ENCODE measurements at regions not wholly inside any gene's neighbourhood (a gene's known extent, or its start where the extent isn't known, plus 50 kb on each side); places are given as distances from the start of the nearest gene placed in this dataset.

- peaks cover 2% of the 10 kb centered on the region for H3K27me3 Mint-ChIP-seq
- no peak for TF ChIP-seq CTCF (conservative IDR thresholded peaks at IDR 0.05)
- H3K27ac Mint-ChIP-seq = no peak overlapping the region
- peaks cover 4% of the 10 kb centered on the region for H3K9me3 Mint-ChIP-seq
- H3K4me1 Mint-ChIP-seq (ENCODE audit: unreplicated experiment) = no peaks in the 10 kb centered on the region
- no peak overlapping the region for H3K4me3 Mint-ChIP-seq
- no peak for DNase-seq (ENCODE audit: extremely low spot score, unreplicated experiment)
- no peaks in the 10 kb centered on the region for H3K36me3 Mint-ChIP-seq
Measured at GRCh38 chr13:97781891-97782305, 171.6 kb upstream of the IPO5 start.

DNA sequence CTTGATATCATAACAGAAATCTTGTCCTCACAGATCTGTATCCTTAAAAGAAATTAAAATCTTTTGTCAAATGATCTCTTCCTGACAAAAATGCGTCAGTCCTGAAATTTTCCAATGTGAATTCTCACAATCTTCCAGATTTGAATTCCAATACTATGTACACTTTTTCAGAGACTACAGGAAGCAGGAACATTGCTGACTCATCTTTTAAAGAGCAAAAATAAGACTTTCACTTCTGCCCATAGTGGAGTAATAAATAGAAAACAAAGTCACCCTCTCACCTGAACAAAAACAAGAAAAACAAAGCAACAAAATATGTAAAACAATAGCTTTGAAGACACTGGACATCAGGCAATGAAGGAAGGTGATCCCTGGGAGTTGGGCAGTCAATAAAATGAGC, 167.0 kb upstream of the IPO5 start:
- Mint-ChIP-seq H3K4me1 (ENCODE audit: unreplicated experiment) (no peaks in the 10 kb centered on the region), H3K27ac (no peak overlapping the region), H3K27me3 (peaks cover 2% of the 10 kb centered on the region), H3K9me3 (peaks cover 8% of the 10 kb centered on the region), H3K4me3 (no peak overlapping the region), H3K36me3 (no peaks in the 10 kb centered on the region)
- no peak for TF ChIP-seq CTCF (conservative IDR thresholded peaks at IDR 0.05)
- no peak for DNase-seq (ENCODE audit: extremely low spot score, unreplicated experiment)

GRCh38 chr13:97797553-97797952, 155.9 kb upstream of the IPO5 start:
- Mint-ChIP-seq H3K9me3 (peaks cover 7% of the 10 kb centered on the region), H3K27ac (no peak overlapping the region), H3K4me1 (ENCODE audit: unreplicated experiment) (no peaks in the 10 kb centered on the region)

GRCh38 chr13:97798171-97798821, 155.2 kb upstream of the IPO5 start:
- Mint-ChIP-seq H3K4me3 (no peak overlapping the region), H3K27ac (no peak overlapping the region), H3K27me3 (no peaks in the 10 kb centered on the region), H3K36me3 (no peaks in the 10 kb centered on the region), H3K4me1 (ENCODE audit: unreplicated experiment) (no peaks in the 10 kb centered on the region), H3K9me3 (peaks cover 7% of the 10 kb centered on the region)
- no peak for TF ChIP-seq CTCF (conservative IDR thresholded peaks at IDR 0.05)
- DNase-seq (ENCODE audit: extremely low spot score, unreplicated experiment) = no peak

More at GRCh38 chr13:97797553-97797952, 155.9 kb upstream of the IPO5 start:
- no peak for DNase-seq (ENCODE audit: extremely low spot score, unreplicated experiment)
- Mint-ChIP-seq H3K36me3 (no peaks in the 10 kb centered on the region), H3K27me3 (no peaks in the 10 kb centered on the region), H3K4me3 (no peak overlapping the region)
- TF ChIP-seq CTCF (conservative IDR thresholded peaks at IDR 0.05) = no peak

DNA sequence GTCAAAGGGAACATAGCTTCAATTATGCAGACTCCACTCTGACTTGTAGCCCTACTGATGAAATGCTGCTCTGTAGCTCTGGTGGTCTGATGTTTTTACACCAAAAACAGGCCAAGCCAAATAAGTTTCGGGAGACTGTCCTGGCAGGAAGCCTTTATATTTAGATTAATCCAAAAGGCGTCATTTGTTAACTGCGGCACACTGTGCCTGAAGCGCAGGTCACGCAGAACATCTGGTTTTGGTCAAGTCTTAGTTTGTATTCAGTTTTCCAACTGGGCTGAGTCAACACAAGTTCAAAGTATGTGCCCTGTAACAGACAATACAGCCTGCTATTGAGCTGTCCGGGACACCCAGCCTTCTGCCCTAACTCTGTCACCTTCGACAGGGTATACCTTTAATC, 154.6 kb upstream of the IPO5 start:
- no peaks in the 10 kb centered on the region for H3K27me3 Mint-ChIP-seq
- H3K27ac Mint-ChIP-seq = no peak overlapping the region
- DNase-seq (ENCODE audit: extremely low spot score, unreplicated experiment) = no peak
- no peak overlapping the region for H3K4me3 Mint-ChIP-seq
- H3K4me1 Mint-ChIP-seq (ENCODE audit: unreplicated experiment) = no peaks in the 10 kb centered on the region
- H3K36me3 Mint-ChIP-seq = no peaks in the 10 kb centered on the region
- H3K9me3 Mint-ChIP-seq = peaks cover 7% of the 10 kb centered on the region
- TF ChIP-seq CTCF (conservative IDR thresholded peaks at IDR 0.05) = no peak

DNA sequence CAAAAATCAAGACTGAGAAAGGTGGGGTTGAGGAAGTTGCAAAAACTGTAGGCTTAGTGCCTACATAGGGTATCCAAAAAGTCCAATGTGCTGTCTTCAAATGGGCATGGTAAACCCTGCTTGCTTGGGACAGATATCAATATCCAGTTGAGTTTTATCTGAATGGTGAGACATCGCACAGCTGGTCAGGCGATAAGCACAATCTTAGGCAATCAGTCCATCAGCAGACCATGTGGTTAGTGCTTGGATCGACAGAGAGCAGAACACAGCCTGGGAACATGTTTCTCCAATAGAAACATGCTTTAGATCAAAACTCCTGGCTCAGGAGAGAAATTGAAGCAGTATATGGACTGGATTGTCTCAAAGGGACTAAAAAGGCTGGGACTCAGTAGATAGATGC, 151.3 kb upstream of the IPO5 start:
- H3K27ac Mint-ChIP-seq = no peak overlapping the region
- no peak overlapping the region for H3K4me3 Mint-ChIP-seq
- H3K36me3 Mint-ChIP-seq = no peaks in the 10 kb centered on the region

More for the DNA sequence above, 151.3 kb upstream of the IPO5 start:
- Mint-ChIP-seq H3K27me3 (no peaks in the 10 kb centered on the region), H3K9me3 (no peaks in the 10 kb centered on the region), H3K4me1 (ENCODE audit: unreplicated experiment) (no peaks in the 10 kb centered on the region)
- no peak for DNase-seq (ENCODE audit: extremely low spot score, unreplicated experiment)
- no peak for TF ChIP-seq CTCF (conservative IDR thresholded peaks at IDR 0.05)

Data from type B pancreatic cell (in vitro differentiated cells).